HG02852 (cell line): ENCODE measurements at regions not wholly inside any gene's neighbourhood (a gene's known extent, or its start where the extent isn't known, plus 50 kb on each side); places are given as distances from the start of the nearest gene placed in this dataset.
"Not testable (repeated sequence)": the region's sequence is repeated elsewhere in the genome, so short reads cannot be mapped to it uniquely, and the experiment has no call there.

ENCODE experiments used
- ATAC-seq: cut with Tn5 transposase; IDR thresholded peaks from one replicate; pipeline ENCODE4 v1.9.1; 2021; ENCODE audit warnings: mild to moderate bottlenecking, moderate library complexity; ENCODE audit not compliant: unreplicated experiment

- ATAC-seq = no peak
Measured at GRCh38 chr3:193922034-193922774, 213.7 kb upstream of the HES1 start.

GRCh38 chr3:193923958-193924357 is 212.0 kb upstream of the HES1 start:
- not testable (repeated sequence) for ATAC-seq

- ATAC-seq = not testable (repeated sequence)
Measured at GRCh38 chr3:193926071-193926470, 209.9 kb upstream of the HES1 start.

- ATAC-seq = not testable (repeated sequence)
Measured at GRCh38 chr3:193927413-193928206, 208.3 kb upstream of the HES1 start.

- ATAC-seq = no peak
Measured at GRCh38 chr3:193928354-193929209, 207.4 kb upstream of the HES1 start.

- ATAC-seq = no peak
Measured at GRCh38 chr3:193929373-193929772, 206.6 kb upstream of the HES1 start.

GRCh38 chr3:193929921-193930646 is 205.9 kb upstream of the HES1 start:
- no peak for ATAC-seq

GRCh38 chr3:193932136-193932535 is 203.8 kb upstream of the HES1 start:
- ATAC-seq = no peak

- no peak for ATAC-seq
Measured at GRCh38 chr3:193932576-193932975, 203.4 kb upstream of the HES1 start.

GRCh38 chr3:193933451-193933850 is 202.5 kb upstream of the HES1 start:
- no peak for ATAC-seq

GRCh38 chr3:193935916-193936315 is 200.0 kb upstream of the HES1 start:
- no peak for ATAC-seq

GRCh38 chr3:193938613-193939012 is 197.3 kb upstream of the HES1 start:
- ATAC-seq = no peak

GRCh38 chr3:193939527-193939926 is 196.4 kb upstream of the HES1 start:
- ATAC-seq = no peak

GRCh38 chr3:193940526-193940925 is 195.4 kb upstream of the HES1 start:
- no peak for ATAC-seq

GRCh38 chr3:193941486-193941885 is 194.5 kb upstream of the HES1 start:
- no peak for ATAC-seq

- ATAC-seq = no peak
Measured at GRCh38 chr3:193942516-193943055, 193.4 kb upstream of the HES1 start.

- no peak for ATAC-seq
Measured at GRCh38 chr3:193943200-193943599, 192.7 kb upstream of the HES1 start.

- no peak for ATAC-seq
Measured at GRCh38 chr3:193943851-193944517, 192.0 kb upstream of the HES1 start.

- ATAC-seq = no peak
Measured at GRCh38 chr3:193944518-193944884, 191.4 kb upstream of the HES1 start.

GRCh38 chr3:193945143-193945542 is 190.8 kb upstream of the HES1 start:
- ATAC-seq = no peak
